ENCODE measurements at regions not wholly inside any gene's neighbourhood (a gene's known extent, or its start where the extent isn't known, plus 50 kb on each side); places are given as distances from the start of the nearest gene placed in this dataset.

- no peak for DNase-seq (ENCODE audit: extremely low spot score, unreplicated experiment)
- H3K9me3 Mint-ChIP-seq: no peaks in the 10 kb centered on the region
- TF ChIP-seq CTCF (conservative IDR thresholded peaks at IDR 0.05): no peak
- no peaks in the 10 kb centered on the region for H3K27me3 Mint-ChIP-seq
- no peaks in the 10 kb centered on the region for H3K36me3 Mint-ChIP-seq
- peaks cover 65% of the 10 kb centered on the region for H3K4me1 Mint-ChIP-seq (ENCODE audit: unreplicated experiment)
- H3K4me3 Mint-ChIP-seq: no peak overlapping the region
- H3K27ac Mint-ChIP-seq: peak overlapping the region; percentile 93
Measured at GRCh38 chr1:228837032-228837431, 101.8 kb downstream of the RHOU start.

GRCh38 chr1:228837817-228838716 lies 102.8 kb downstream of the RHOU start:
- H3K27me3 Mint-ChIP-seq: no peaks in the 10 kb centered on the region
- H3K4me3 Mint-ChIP-seq: peak overlapping the region; percentile 70
- peak overlapping the region; percentile 91 for H3K27ac Mint-ChIP-seq
- H3K4me1 Mint-ChIP-seq (ENCODE audit: unreplicated experiment): peaks cover 69% of the 10 kb centered on the region
- no peak for DNase-seq (ENCODE audit: extremely low spot score, unreplicated experiment)
- TF ChIP-seq CTCF (conservative IDR thresholded peaks at IDR 0.05): no peak
- peaks cover 5% of the 10 kb centered on the region for H3K9me3 Mint-ChIP-seq
- H3K36me3 Mint-ChIP-seq: peaks cover 4% of the 10 kb centered on the region

- no peaks in the 10 kb centered on the region for H3K27me3 Mint-ChIP-seq
- H3K9me3 Mint-ChIP-seq: peaks cover 5% of the 10 kb centered on the region
- peak overlapping the region; percentile 70 for H3K4me3 Mint-ChIP-seq
- H3K4me1 Mint-ChIP-seq (ENCODE audit: unreplicated experiment): peaks cover 62% of the 10 kb centered on the region
- H3K36me3 Mint-ChIP-seq: peaks cover 4% of the 10 kb centered on the region
- DNase-seq (ENCODE audit: extremely low spot score, unreplicated experiment): no peak
- no peak for TF ChIP-seq CTCF (conservative IDR thresholded peaks at IDR 0.05)
- H3K27ac Mint-ChIP-seq: peak overlapping the region; percentile 91
Measured at GRCh38 chr1:228838717-228839500, 103.6 kb downstream of the RHOU start.

GRCh38 chr1:228839656-228840055 lies 104.4 kb downstream of the RHOU start:
- no peak for TF ChIP-seq CTCF (conservative IDR thresholded peaks at IDR 0.05)
- no peak overlapping the region for H3K4me3 Mint-ChIP-seq
- peaks cover 54% of the 10 kb centered on the region for H3K4me1 Mint-ChIP-seq (ENCODE audit: unreplicated experiment)
- H3K9me3 Mint-ChIP-seq: peaks cover 5% of the 10 kb centered on the region
- peaks cover 9% of the 10 kb centered on the region for H3K36me3 Mint-ChIP-seq
- H3K27ac Mint-ChIP-seq: peak overlapping the region; percentile 91
- no peak for DNase-seq (ENCODE audit: extremely low spot score, unreplicated experiment)
- no peaks in the 10 kb centered on the region for H3K27me3 Mint-ChIP-seq

- Mint-ChIP-seq H3K36me3 (peaks cover 9% of the 10 kb centered on the region), H3K4me3 (no peak overlapping the region), H3K27me3 (no peaks in the 10 kb centered on the region), H3K4me1 (ENCODE audit: unreplicated experiment) (peaks cover 40% of the 10 kb centered on the region), H3K27ac (peak overlapping the region; percentile 68), H3K9me3 (peaks cover 5% of the 10 kb centered on the region)
- TF ChIP-seq CTCF (conservative IDR thresholded peaks at IDR 0.05): no peak
- no peak for DNase-seq (ENCODE audit: extremely low spot score, unreplicated experiment)
Measured at GRCh38 chr1:228841632-228842031, 106.4 kb downstream of the RHOU start.

Data from type B pancreatic cell (in vitro differentiated cells).